Spinal cord (tissue), 9 donors: ENCODE measurements at regions not wholly inside any gene's neighbourhood (a gene's known extent, or its start where the extent isn't known, plus 50 kb on each side); places are given as distances from the start of the nearest gene placed in this dataset.

Source experiments
- DNase-seq, 6 donors: peaks; one replicate each; pipeline versions ENCODE4 v3.0.0 to v3.0.0-alpha.2; 2013 to 2015; ENCODE audit warnings: low spot score in 6 of 6, low read depth in 4 of 6
- H3K27ac ChIP-seq: one replicate; pipeline ENCODE4 v1.5.1; 2013; ENCODE audit warnings: low read depth, low read length, control low read depth
- H3K27me3 ChIP-seq: one replicate; pipeline ENCODE4 v1.6.1; 2013; ENCODE audit warnings: low read length; ENCODE audit not compliant: control insufficient read depth, insufficient read depth
- H3K36me3 ChIP-seq: one replicate; pipeline ENCODE4 v1.6.1; 2013; ENCODE audit warnings: low read length; ENCODE audit not compliant: control insufficient read depth, insufficient read depth
- H3K4me1 ChIP-seq: one replicate; pipeline ENCODE4 v1.6.1; 2013; ENCODE audit warnings: low read length; ENCODE audit not compliant: control insufficient read depth, insufficient read depth
- H3K4me3 ChIP-seq: one replicate; pipeline ENCODE4 v1.5.1; 2013; ENCODE audit warnings: low read depth, low read length, control low read depth
- H3K9me3 ChIP-seq: one replicate; pipeline ENCODE4 v1.6.1; 2013; ENCODE audit warnings: low read length; ENCODE audit not compliant: control insufficient read depth, insufficient read depth
- WGBS: methylation state at CpG from one replicate; pipeline ENCODE4 v1.1.5; 2013; ENCODE audit warnings: missing lambda C conversion rate; ENCODE audit not compliant: insufficient coverage; 5-methylcytosine and 5-hydroxymethylcytosine counted together
- donor health status: healthy.

DNA sequence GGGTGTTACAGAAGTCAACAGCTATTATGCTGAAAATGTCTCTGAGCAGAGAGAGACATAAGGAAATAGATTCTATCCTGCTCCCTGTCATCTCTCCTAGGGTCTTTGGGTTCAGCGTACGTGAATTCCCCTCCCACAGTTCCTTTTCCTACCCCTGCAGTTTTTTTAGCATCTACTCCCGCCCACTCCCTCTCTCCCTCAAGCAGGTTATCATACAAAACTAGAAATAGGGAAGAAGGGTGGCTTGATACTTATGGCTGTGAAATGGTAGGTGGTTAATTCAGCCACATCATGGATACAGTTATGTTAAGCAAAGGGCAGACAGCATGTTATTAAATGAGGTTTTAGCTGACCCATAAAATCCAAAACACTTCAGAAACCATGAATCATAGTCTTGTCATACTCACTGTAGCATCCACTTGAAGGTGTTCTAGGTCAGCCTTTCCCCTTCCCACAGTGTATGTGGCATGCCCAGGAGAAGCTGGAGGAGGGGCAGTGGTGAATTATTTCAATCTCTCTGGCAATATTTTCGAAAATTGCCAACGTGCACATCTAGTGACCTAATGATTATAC, 236.8 kb upstream of the SERP2 start:
- H3K27ac ChIP-seq: no peak overlapping the region
- WGBS: no CpG with 5 or more reads among the region's 5 CpGs
- H3K4me3 ChIP-seq: no peak overlapping the region
- H3K36me3 ChIP-seq: no peaks in the 10 kb centered on the region
- no peaks in the 10 kb centered on the region for H3K9me3 ChIP-seq
- H3K27me3 ChIP-seq: no peaks in the 10 kb centered on the region
- no peak for DNase-seq
- peaks cover 8% of the 10 kb centered on the region for H3K4me1 ChIP-seq

DNA sequence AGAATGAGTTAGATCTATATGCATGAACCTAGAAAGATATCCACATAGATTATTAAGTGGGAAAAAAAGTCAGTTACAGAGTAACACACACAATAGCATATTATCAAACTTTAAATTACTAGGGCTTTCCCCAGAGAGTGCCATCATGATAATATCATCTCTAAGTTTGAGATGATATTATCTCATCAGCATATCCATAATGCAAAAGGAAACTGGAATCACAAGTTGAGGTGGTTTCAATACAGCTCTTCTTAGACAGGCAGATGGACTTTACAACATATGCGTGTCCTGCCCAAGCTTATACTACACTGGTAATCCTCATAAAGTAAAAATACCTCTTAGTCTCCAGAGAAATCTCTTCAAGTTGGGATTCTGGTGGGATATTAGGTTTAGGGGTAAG, 236.2 kb upstream of the SERP2 start:
- DNase-seq: no peak
- no CpG with 5 or more reads among the region's 1 CpG for WGBS
- H3K27ac ChIP-seq: no peak overlapping the region
- H3K4me1 ChIP-seq: peaks cover 9% of the 10 kb centered on the region
- H3K36me3 ChIP-seq: no peaks in the 10 kb centered on the region
- no peak overlapping the region for H3K4me3 ChIP-seq
- H3K9me3 ChIP-seq: no peaks in the 10 kb centered on the region
- no peaks in the 10 kb centered on the region for H3K27me3 ChIP-seq

DNA sequence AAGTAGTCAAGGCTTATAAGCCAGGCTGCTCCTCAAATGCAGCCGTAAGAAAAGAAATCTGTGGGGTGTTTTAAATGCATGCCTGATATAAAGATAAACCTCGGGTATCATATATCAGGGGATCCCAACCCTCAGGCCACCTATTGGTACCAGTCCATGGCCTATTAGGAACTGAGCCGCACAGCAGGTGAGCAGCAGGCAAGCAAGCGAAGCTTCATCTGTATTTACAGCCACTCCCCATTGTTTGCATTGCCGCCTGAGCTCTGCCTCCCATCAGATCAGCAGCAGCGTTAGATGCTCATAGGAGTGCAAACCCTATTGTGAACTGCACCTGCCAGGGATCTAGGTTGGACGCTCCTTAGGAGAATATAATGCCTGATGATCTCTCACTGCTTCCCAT, 233.5 kb upstream of the SERP2 start:
- H3K9me3 ChIP-seq: no peaks in the 10 kb centered on the region
- DNase-seq: peak in 1 of 6 donors; percentile 61
- peaks cover 9% of the 10 kb centered on the region for H3K4me1 ChIP-seq
- H3K4me3 ChIP-seq: no peak overlapping the region
- H3K27ac ChIP-seq: no peak overlapping the region
- 51% methylated on average over 3 of the region's 7 CpGs for WGBS
- no peaks in the 10 kb centered on the region for H3K36me3 ChIP-seq
- no peaks in the 10 kb centered on the region for H3K27me3 ChIP-seq

DNA sequence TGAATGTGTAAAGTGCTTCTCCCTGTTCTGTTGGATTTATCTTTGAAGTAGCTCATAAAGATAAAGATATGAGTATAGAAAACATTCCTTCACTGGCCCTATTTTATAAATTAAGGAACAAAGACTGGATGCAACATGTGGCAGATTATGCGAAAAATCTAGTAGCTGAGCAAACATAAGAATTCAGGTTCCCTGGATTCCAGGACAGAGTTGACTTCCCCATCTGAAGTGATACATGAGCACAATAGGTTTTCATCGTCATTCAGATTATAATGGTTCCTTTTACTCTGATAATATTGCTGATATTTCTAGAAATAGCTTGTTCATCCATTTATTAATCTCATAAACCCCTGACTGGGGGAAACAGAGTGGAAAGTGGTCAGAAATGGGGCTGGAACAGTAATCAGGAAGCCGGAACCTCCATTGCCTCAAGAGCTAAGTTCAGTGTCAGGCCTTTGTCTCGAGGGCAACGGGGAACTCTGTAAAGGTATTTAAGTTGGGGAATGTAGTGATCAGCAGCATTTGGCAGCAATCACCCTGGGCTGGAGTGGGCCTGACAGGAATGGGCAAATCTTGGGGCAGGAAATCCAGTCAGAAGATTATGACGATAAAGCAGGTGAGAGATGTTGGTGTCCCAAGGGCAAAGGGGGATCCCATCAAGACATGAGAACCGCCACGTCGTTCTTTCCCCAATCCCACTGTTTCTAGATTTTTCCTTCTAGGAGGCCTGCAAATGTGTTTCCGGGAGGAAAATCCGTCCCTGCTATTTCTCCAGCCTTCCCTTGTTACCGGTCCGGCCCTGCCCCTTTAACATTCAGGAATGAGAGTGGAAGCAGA, 232.5 kb upstream of the SERP2 start:
- 39% methylated on average over 12 of the region's 13 CpGs for WGBS
- Histone ChIP-seq H3K27ac (peak overlapping the region; percentile 97), H3K4me3 (peak overlapping the region; percentile 69), H3K9me3 (no peaks in the 10 kb centered on the region), H3K4me1 (peaks cover 9% of the 10 kb centered on the region), H3K36me3 (no peaks in the 10 kb centered on the region), H3K27me3 (no peaks in the 10 kb centered on the region)
- no peak for DNase-seq

DNA sequence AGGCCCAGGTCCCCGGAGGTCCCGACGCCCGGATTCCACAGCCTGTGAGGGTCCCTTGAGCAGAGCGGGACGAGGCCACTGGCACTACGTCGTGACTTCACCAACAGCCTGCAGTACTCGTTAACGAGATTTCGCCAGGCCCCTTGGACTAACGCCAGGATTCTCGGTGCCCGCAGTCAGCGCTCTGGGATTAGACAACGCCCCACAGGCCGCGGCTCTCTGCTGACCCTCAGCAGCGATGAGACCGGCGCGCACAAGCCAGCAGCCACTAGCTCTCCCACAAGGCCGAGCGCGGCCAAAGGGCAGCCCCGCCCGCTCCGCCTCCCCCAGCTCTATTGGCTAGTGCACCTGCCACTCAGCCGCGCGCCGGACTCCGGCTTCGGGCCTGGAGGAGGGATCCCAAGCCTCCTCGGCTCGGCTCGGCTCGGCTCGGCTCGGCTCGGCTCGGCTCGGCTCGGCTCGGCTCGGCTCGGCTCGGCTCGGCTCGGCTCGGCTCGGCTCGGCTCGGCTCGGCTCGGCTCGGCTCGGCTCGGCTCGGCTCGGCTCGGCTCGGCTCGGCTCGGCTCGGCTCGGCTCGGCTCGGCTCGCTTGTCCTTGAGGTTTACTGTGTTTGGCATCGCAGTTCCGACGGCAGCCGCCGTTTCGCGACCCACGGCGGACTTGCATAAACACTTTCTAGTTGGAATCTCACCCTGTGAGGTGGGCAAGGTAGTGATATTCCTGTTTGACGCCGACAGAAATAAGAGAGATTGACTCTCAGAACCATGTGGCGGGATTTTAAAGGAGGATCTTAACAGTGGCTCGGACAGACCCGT, 231.7 kb upstream of the SERP2 start:
- WGBS: under 1% methylated on average over 63 of the region's 84 CpGs
- DNase-seq: peak in 5 of 6 donors; percentile 88 to 98 (median 92)
- Histone ChIP-seq H3K27me3 (no peaks in the 10 kb centered on the region), H3K4me3 (peak overlapping the region; percentile 72), H3K9me3 (no peaks in the 10 kb centered on the region), H3K4me1 (peaks cover 9% of the 10 kb centered on the region), H3K27ac (peak overlapping the region; percentile 97), H3K36me3 (no peaks in the 10 kb centered on the region)

DNA sequence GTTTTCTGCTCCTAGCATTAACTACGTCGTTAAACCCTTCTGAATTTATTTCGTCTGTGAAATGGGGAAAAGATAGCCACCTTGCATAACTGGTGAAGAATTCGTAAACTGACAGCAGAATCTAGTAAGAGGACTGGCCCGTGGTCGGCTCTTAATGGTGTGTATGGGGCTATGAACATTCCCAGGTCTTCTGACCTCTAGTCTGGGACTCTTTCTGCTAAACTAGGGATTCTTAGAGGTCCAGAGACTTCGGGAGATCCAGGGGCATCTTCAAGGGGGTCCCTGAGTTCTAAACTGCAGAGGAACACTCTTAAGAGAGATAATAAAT, 231.1 kb upstream of the SERP2 start:
- peak overlapping the region; percentile 81 for H3K27ac ChIP-seq

DNA sequence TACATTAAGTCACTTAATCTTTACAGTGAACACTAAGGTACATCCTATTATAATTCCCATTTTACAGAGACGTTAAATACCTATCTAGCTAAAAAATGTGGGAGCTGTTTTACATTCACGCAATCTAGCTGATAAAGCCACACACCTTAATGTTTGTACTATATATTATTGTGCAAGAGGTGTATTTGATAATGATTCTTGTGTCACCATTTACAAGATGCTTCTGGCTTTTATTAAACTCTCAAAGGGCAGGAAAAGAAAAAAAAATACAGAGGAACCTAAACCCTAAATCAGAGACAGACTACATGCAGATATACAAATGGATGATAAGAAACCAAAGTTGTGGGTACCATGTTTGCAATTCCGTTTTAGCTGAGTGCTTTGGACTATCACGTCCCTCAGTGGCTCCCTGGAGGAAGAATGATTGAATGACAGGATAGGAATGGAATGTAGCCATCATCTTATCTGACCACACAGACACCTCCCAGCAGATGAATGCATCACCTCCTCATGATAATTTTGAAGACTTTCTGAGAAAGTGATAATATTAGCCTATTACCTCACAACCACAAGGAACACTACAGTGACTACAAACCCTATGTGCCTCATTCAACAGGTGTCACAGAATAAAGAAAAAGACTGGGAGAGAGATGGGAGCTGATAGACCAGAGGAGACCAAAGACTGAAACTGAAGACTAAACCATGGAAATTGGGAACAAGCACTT, 230.5 kb upstream of the SERP2 start:
- H3K4me1 ChIP-seq: peaks cover 9% of the 10 kb centered on the region
- no peaks in the 10 kb centered on the region for H3K36me3 ChIP-seq
- DNase-seq: no peak
- no peak overlapping the region for H3K27ac ChIP-seq
- no peaks in the 10 kb centered on the region for H3K9me3 ChIP-seq
- H3K27me3 ChIP-seq: no peaks in the 10 kb centered on the region
- peak overlapping the region; percentile 72 for H3K4me3 ChIP-seq
- WGBS: no CpG with 5 or more reads among the region's 4 CpGs

More for the DNA sequence above, 231.1 kb upstream of the SERP2 start:
- Histone ChIP-seq H3K27me3 (no peaks in the 10 kb centered on the region), H3K36me3 (no peaks in the 10 kb centered on the region), H3K4me3 (peak overlapping the region; percentile 72), H3K9me3 (no peaks in the 10 kb centered on the region), H3K4me1 (peaks cover 9% of the 10 kb centered on the region)
- 7% methylated on average over 6 of the region's 7 CpGs for WGBS
- DNase-seq: no peak

DNA sequence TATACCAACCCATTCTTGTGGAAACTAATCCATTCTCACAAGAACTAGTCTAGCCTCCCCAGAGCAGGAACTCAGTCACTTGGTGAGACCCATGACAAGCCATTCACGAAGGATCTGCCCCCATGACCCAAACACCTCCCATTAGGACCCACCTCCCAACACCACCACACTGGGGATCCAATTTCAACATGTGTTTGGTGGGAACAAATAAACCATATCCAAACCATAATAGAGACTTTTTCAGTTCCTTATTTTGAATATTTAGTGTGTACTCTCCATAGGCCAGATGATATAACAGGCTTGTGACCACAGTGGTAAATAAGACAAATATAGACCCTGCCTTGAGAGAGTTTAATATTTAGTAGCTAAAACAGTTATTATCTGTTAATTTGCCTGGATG, 227.5 kb upstream of the SERP2 start:
- no CpG with 5 or more reads among the region's 1 CpG for WGBS
- DNase-seq: no peak
- no peaks in the 10 kb centered on the region for H3K36me3 ChIP-seq
- no peaks in the 10 kb centered on the region for H3K9me3 ChIP-seq
- no peak overlapping the region for H3K4me3 ChIP-seq
- no peaks in the 10 kb centered on the region for H3K27me3 ChIP-seq
- no peak overlapping the region for H3K27ac ChIP-seq
- peaks cover 12% of the 10 kb centered on the region for H3K4me1 ChIP-seq

DNA sequence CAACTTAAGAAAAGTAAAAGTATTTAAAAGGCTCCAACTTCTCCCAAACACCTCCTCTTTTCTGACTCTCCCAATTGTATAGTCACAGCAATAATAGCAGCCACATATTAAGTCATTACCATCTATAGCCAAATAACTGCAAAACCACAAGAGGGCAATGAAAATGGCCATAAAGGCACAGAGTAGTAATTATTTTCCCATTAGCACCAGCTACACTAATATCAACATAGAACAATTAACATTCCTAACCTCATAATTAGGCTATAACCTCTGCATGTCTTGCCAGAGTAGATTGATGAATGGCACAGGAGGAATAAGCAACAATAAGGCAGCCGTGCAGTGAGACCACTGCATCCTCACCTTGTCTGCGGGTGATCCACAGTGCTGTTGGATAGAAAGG, 226.4 kb upstream of the SERP2 start:
- peaks cover 5% of the 10 kb centered on the region for H3K4me1 ChIP-seq
- H3K27me3 ChIP-seq: no peaks in the 10 kb centered on the region
- H3K36me3 ChIP-seq: no peaks in the 10 kb centered on the region
- H3K27ac ChIP-seq: no peak overlapping the region
- H3K9me3 ChIP-seq: no peaks in the 10 kb centered on the region
- H3K4me3 ChIP-seq: no peak overlapping the region
- peak in 1 of 6 donors; percentile 89 for DNase-seq
- 31% methylated on average over 2 of the region's 2 CpGs for WGBS
